ENCODE measurements at regions not wholly inside any gene's neighbourhood (a gene's known extent, or its start where the extent isn't known, plus 50 kb on each side); places are given as distances from the start of the nearest gene placed in this dataset.

- Mint-ChIP-seq H3K9me3 (no peaks in the 10 kb centered on the region), H3K36me3 (no peaks in the 10 kb centered on the region), H3K4me1 (no peaks in the 10 kb centered on the region), H3K27ac (no peak overlapping the region), H3K27me3 (ENCODE audit: low read depth) (no peaks in the 10 kb centered on the region), H3K4me3 (no peak overlapping the region)
- DNase-seq (ENCODE audit: low spot score): no peak
- no peak for TF ChIP-seq AFF4 (CRISPR knock-in tag; IDR thresholded peaks at IDR 0.05; ENCODE audit: borderline replicate concordance)
- no peak for TF ChIP-seq E2F4 (CRISPR knock-in tag; IDR thresholded peaks at IDR 0.05; ENCODE audit: borderline replicate concordance, low read depth)
- no peak for TF ChIP-seq USF2 (CRISPR knock-in tag; IDR thresholded peaks at IDR 0.05)
- no peak for TF ChIP-seq ZNF219 (CRISPR knock-in tag; IDR thresholded peaks at IDR 0.05; ENCODE audit: borderline replicate concordance)
- no peak for TF ChIP-seq ZNF416 (CRISPR knock-in tag; IDR thresholded peaks at IDR 0.05)
- POLR2A ChIA-PET: no interaction called here
- CTCF ChIA-PET: no interaction called here
- no peak for ATAC-seq
Observed at GRCh38 chr4:141459020-141459419, 177.4 kb upstream of the IL15 start.

- H3K36me3 Mint-ChIP-seq: no peaks in the 10 kb centered on the region
- no peak overlapping the region for H3K4me3 Mint-ChIP-seq
- no peak overlapping the region for H3K27ac Mint-ChIP-seq
- ChIA-PET CTCF (interaction anchor here (0.7 kb wide), 1 partner anchor 17 kb away, joined by 3 read pairs; no protein-coding TSS in a partner anchor), POLR2A (no interaction called here)
- DNase-seq (ENCODE audit: low spot score) (no peak), ATAC-seq (no peak)
- no peaks in the 10 kb centered on the region for H3K4me1 Mint-ChIP-seq
- no peaks in the 10 kb centered on the region for H3K27me3 Mint-ChIP-seq (ENCODE audit: low read depth)
- H3K9me3 Mint-ChIP-seq: no peaks in the 10 kb centered on the region
- TF ChIP-seq SMAD3 (CRISPR knock-in tag; IDR thresholded peaks at IDR 0.05; ENCODE audit: borderline replicate concordance) (no peak), FOXP1 (CRISPR knock-in tag; IDR thresholded peaks at IDR 0.05; ENCODE audit: borderline replicate concordance) (no peak), NR3C1 (CRISPR knock-in tag; conservative IDR thresholded peaks at IDR 0.05; ENCODE audit: low read depth) (no peak), IRF2 (CRISPR knock-in tag; IDR thresholded peaks at IDR 0.05; ENCODE audit: borderline replicate concordance, low read depth) (no peak), TP53 (CRISPR knock-in tag; IDR thresholded peaks at IDR 0.05) (no peak), FOXK1 (CRISPR knock-in tag; IDR thresholded peaks at IDR 0.05) (no peak), RELA (CRISPR knock-in tag; IDR thresholded peaks at IDR 0.05; ENCODE audit: borderline replicate concordance) (no peak), ATF3 (CRISPR knock-in tag; conservative IDR thresholded peaks at IDR 0.05) (no peak), ETV6 (CRISPR knock-in tag; IDR thresholded peaks at IDR 0.05) (no peak), E2F5 (CRISPR knock-in tag; IDR thresholded peaks at IDR 0.05) (no peak), CBFB (CRISPR knock-in tag; IDR thresholded peaks at IDR 0.05; ENCODE audit: low read depth) (no peak), CDX4 (CRISPR knock-in tag; IDR thresholded peaks at IDR 0.05; ENCODE audit: borderline replicate concordance) (no peak), FOXJ3 (CRISPR knock-in tag; IDR thresholded peaks at IDR 0.05; ENCODE audit: borderline replicate concordance) (no peak), ZNF416 (CRISPR knock-in tag; IDR thresholded peaks at IDR 0.05) (no peak), ZNF232 (CRISPR knock-in tag; IDR thresholded peaks at IDR 0.05) (no peak), CTCF (IDR thresholded peaks at IDR 0.05) (no peak), NFYB (CRISPR knock-in tag; conservative IDR thresholded peaks at IDR 0.05; ENCODE audit: low read depth) (no peak)
- TF ChIP-seq, protein P1, sequence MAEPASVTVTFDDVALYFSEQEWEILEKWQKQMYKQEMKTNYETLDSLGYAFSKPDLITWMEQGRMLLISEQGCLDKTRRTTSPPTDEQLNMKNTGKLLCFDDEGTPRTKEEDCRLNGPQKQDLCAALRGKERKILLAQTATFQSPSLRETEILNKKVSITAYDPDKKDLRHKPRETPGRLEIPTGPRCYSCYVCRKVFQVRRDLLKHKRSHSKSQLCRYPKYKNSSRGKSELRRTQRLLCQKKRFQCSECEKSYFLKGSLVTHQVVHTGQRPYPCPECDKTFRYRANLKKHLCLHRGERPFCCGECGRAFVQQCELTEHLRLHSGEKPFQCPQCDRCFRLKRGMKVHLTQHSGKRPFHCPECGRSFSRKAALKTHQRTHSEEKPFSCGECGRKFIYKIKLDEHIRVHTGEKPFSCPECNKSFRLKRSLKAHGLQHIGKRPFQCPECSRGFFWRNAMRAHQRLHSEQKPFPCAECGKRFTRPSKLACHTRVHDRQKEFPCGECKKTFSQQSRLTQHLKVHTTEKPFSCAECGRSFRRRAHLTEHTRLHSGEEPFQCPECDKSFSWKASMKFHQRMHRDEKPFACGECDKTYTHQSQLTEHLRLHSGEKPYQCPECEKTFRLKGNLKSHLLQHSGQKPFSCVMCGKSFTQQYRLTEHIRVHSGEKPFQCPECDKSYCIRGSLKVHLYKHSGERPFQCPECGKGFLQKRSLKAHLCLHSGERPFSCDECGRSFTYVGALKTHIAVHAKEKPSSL (CRISPR knock-in tag; conservative IDR thresholded peaks at IDR 0.05): no peak
Observed at GRCh38 chr4:141462361-141462760, 174.0 kb upstream of the IL15 start.

Measured in WTC11 (cell line).